Thoracic aorta (tissue), 2 donors: ENCODE measurements at regions not wholly inside any gene's neighbourhood (a gene's known extent, or its start where the extent isn't known, plus 50 kb on each side); places are given as distances from the start of the nearest gene placed in this dataset.

Experiments used
- ATAC-seq: fragments of 150-250 bp; one replicate; pipeline ENCODE4 v1.8.0; 2017; ENCODE audit warnings: low read depth; ENCODE audit not compliant: insufficient number of reproducible peaks, low FRiP score
- DNase-seq: peaks from one replicate; pipeline ENCODE4 v3.0.0-alpha.2; 2020; ENCODE audit warnings: low spot score
- H3K27ac ChIP-seq, 2 donors: fragments of 200-600 bp; sonication (generic); 1 replicate in 1 of 2; 2 replicates in 1 of 2; pipeline ENCODE4 v1.5.1; 2016; ENCODE audit warnings: mild to moderate bottlenecking in 2 of 2, moderate library complexity in 2 of 2
- H3K27me3 ChIP-seq: fragments of 200-600 bp; sonication (generic); replicated peaks from 2 replicates; pipeline ENCODE4 v1.6.0; 2016; ENCODE audit warnings: mild to moderate bottlenecking; ENCODE audit not compliant: insufficient read depth
- H3K36me3 ChIP-seq: fragments of 200-600 bp; sonication (generic); one replicate; pipeline ENCODE4 v1.5.1; 2016
- H3K4me1 ChIP-seq, 2 donors: fragments of 200-600 bp; sonication (generic); 1 replicate in 1 of 2; 2 replicates in 1 of 2; pipeline versions ENCODE4 v1.5.1 to v1.6.0; 2016; ENCODE audit warnings: low read depth in 2 of 2, mild to moderate bottlenecking in 1 of 2; ENCODE audit not compliant: control insufficient read depth in 1 of 2
- H3K4me3 ChIP-seq: fragments of 200-600 bp; sonication (generic); 2 replicates; pipeline ENCODE4 v1.5.1; 2016; ENCODE audit warnings: mild to moderate bottlenecking
- H3K9me3 ChIP-seq: fragments of 200-600 bp; sonication (generic); 2 replicates; pipeline ENCODE4 v1.5.1; 2016
- CTCF ChIP-seq: fragments of 200-600 bp; sonication (generic); IDR thresholded peaks from one replicate; pipeline ENCODE4 v1.5.1; 2019; ENCODE audit warnings: antibody characterized with exemption

GRCh38 chr2:238685327-238685709 lies 162.6 kb upstream of the TWIST2 start:
- DNase-seq, result no peak
- Histone ChIP-seq H3K4me1 (peaks cover 8 to 15% of the 10 kb centered on the region in 2 donors), H3K27me3 (no peaks in the 10 kb centered on the region), H3K27ac (peak overlapping the region; percentile 66 to 83), H3K36me3 (no peaks in the 10 kb centered on the region), H3K9me3 (no peaks in the 10 kb centered on the region), H3K4me3 (no peak overlapping the region)
- no peak for ATAC-seq
- TF ChIP-seq CTCF, result no peak

- Histone ChIP-seq H3K4me1 (peaks cover 8 to 15% of the 10 kb centered on the region in 2 donors), H3K9me3 (no peaks in the 10 kb centered on the region), H3K36me3 (no peaks in the 10 kb centered on the region), H3K4me3 (no peak overlapping the region), H3K27ac (peak overlapping the region in 1 of 2 donors; percentile 83), H3K27me3 (no peaks in the 10 kb centered on the region)
- no peak for ATAC-seq
- no peak for TF ChIP-seq CTCF
- DNase-seq, result no peak
These were observed 162.2 kb upstream of the TWIST2 start for GRCh38 chr2:238685713-238686112.

- H3K4me1 ChIP-seq, result peaks cover 8 to 15% of the 10 kb centered on the region in 2 donors
- no peak overlapping the region for H3K27ac ChIP-seq
- TF ChIP-seq CTCF, result no peak
- H3K36me3 ChIP-seq, result no peaks in the 10 kb centered on the region
- H3K27me3 ChIP-seq, result no peaks in the 10 kb centered on the region
- no peak overlapping the region for H3K4me3 ChIP-seq
- no peak for DNase-seq
- H3K9me3 ChIP-seq, result no peaks in the 10 kb centered on the region
- no peak for ATAC-seq
These were observed 161.7 kb upstream of the TWIST2 start for GRCh38 chr2:238686223-238686622.

- ATAC-seq, result no peak
- H3K4me3 ChIP-seq, result no peak overlapping the region
- no peaks in the 10 kb centered on the region for H3K9me3 ChIP-seq
- H3K27ac ChIP-seq, result no peak overlapping the region
- peaks cover 8 to 15% of the 10 kb centered on the region in 2 donors for H3K4me1 ChIP-seq
- H3K27me3 ChIP-seq, result no peaks in the 10 kb centered on the region
- TF ChIP-seq CTCF, result no peak
- H3K36me3 ChIP-seq, result no peaks in the 10 kb centered on the region
- DNase-seq, result no peak
These were observed 159.4 kb upstream of the TWIST2 start for GRCh38 chr2:238688193-238689153.

- Histone ChIP-seq H3K27me3 (no peaks in the 10 kb centered on the region), H3K27ac (no peak overlapping the region), H3K9me3 (no peaks in the 10 kb centered on the region), H3K4me3 (no peak overlapping the region), H3K4me1 (peaks cover 8 to 11% of the 10 kb centered on the region in 2 donors), H3K36me3 (no peaks in the 10 kb centered on the region)
- no peak for TF ChIP-seq CTCF
- no peak for ATAC-seq
- no peak for DNase-seq
These were observed 158.6 kb upstream of the TWIST2 start for GRCh38 chr2:238689331-238689730.
